Keratinocyte (primary cell): ENCODE measurements at regions not wholly inside any gene's neighbourhood (a gene's known extent, or its start where the extent isn't known, plus 50 kb on each side); places are given as distances from the start of the nearest gene placed in this dataset.

Source experiments
- DNase-seq: peaks from one replicate; pipeline ENCODE4 v3.0.0-alpha.2; 2011; ENCODE audit warnings: low read depth, missing footprints, low spot score
- FAIRE-seq: peaks from 2 replicates; lab custom pipeline; 2011; peaks lifted over from hg19 to GRCh38; lab: Jason Lieb, UNC
- H2AFZ ChIP-seq: 2 replicates; pipeline ENCODE4 v1.6.0; 2012; ENCODE audit warnings: low read length, control low read depth, inconsistent platforms; ENCODE audit not compliant: control insufficient read depth
- H3K27ac ChIP-seq: 2 replicates; pipeline ENCODE4 v1.5.1; 2011; ENCODE audit warnings: low read length; ENCODE audit not compliant: control insufficient read depth, insufficient read depth
- H3K27me3 ChIP-seq: 3 replicates; pipeline ENCODE4 v1.6.0; 2011; ENCODE audit warnings: low read length; ENCODE audit not compliant: control insufficient read depth, insufficient read depth; ENCODE audit errors: extremely low read depth
- H3K36me3 ChIP-seq, 2 experiments: 2 replicates in 1 of 2; 3 replicates in 1 of 2; pipeline ENCODE4 v1.5.1; 2011; ENCODE audit warnings: low read length in 2 of 2, mild to moderate bottlenecking in 1 of 2; ENCODE audit not compliant: control insufficient read depth in 2 of 2, insufficient read depth in 2 of 2; ENCODE audit errors: extremely low read depth in 1 of 2
- H3K4me1 ChIP-seq: 3 replicates; pipeline ENCODE4 v1.5.1; 2011; ENCODE audit warnings: low read length; ENCODE audit not compliant: control insufficient read depth, insufficient read depth; ENCODE audit errors: extremely low read depth
- H3K4me2 ChIP-seq: 3 replicates; pipeline ENCODE4 v1.6.0; 2011; ENCODE audit warnings: low read depth, low read length; ENCODE audit not compliant: control insufficient read depth, insufficient read depth; ENCODE audit errors: extremely low read depth
- H3K4me3 ChIP-seq, 3 experiments: fragments of 200-600 bp in 1 of 3; sonication (generic) in 1 of 3; 2 replicates in 2 of 3; 3 replicates in 1 of 3; pipeline ENCODE4 v1.5.1; 2011 to 2016; ENCODE audit warnings: low read length in 3 of 3, mild to moderate bottlenecking in 3 of 3, control low read depth in 2 of 3, inconsistent platforms in 1 of 3, low read depth in 1 of 3, mixed read lengths in 1 of 3, mixed run types in 1 of 3, moderate library complexity in 1 of 3; ENCODE audit not compliant: control insufficient read depth in 2 of 3, insufficient read depth in 2 of 3; ENCODE audit errors: extremely low read depth in 1 of 3
- H3K79me2 ChIP-seq: 2 replicates; pipeline ENCODE4 v1.6.0; 2012; ENCODE audit warnings: low read length; ENCODE audit not compliant: control insufficient read depth, insufficient read depth
- H3K9ac ChIP-seq: 3 replicates; pipeline ENCODE4 v1.6.0; 2011; ENCODE audit warnings: low read length; ENCODE audit not compliant: control insufficient read depth, insufficient read depth; ENCODE audit errors: extremely low read depth
- H3K9me1 ChIP-seq: 3 replicates; pipeline ENCODE4 v1.6.0; 2011; ENCODE audit warnings: low read length; ENCODE audit not compliant: control insufficient read depth, insufficient read depth; ENCODE audit errors: extremely low read depth
- H3K9me3 ChIP-seq: 2 replicates; pipeline ENCODE4 v1.5.1; 2012; ENCODE audit warnings: low read depth, low read length; ENCODE audit not compliant: control insufficient read depth
- H4K20me1 ChIP-seq: 3 replicates; pipeline ENCODE4 v1.6.0; 2011; ENCODE audit warnings: low read length; ENCODE audit not compliant: control insufficient read depth, insufficient read depth; ENCODE audit errors: extremely low read depth
- EZH2 ChIP-seq: IDR thresholded peaks from one replicate; pipeline ENCODE4 v1.6.1; 2012; ENCODE audit warnings: inconsistent platforms, mild to moderate bottlenecking, low read length, moderate library complexity
- dilution Hi-C: fragments of 300-500 bp; cut with MboI; formaldehyde crosslinking; loops from one replicate; pipeline ENCODE4 v1.7.0; 2020; ENCODE audit warnings: low sequenced_read_pairs; ENCODE audit not compliant: extremely low pct_ligation_motif_present
- TF ChIP-seq, protein P1 (sequence below), 3 experiments: IDR thresholded peaks in 1 of 3; conservative IDR thresholded peaks in 1 of 3; optimal IDR thresholded peaks in 1 of 3; 2 replicates in 2 of 3; 3 replicates in 1 of 3; pipeline versions ENCODE3 to v1.5.1; 2011; ENCODE audit warnings: low read length in 3 of 3, mild to moderate bottlenecking in 3 of 3, moderate library complexity in 2 of 3, control low read depth in 1 of 3, inconsistent platforms in 1 of 3; ENCODE audit not compliant: insufficient read depth in 2 of 3; ENCODE audit errors: extremely low read depth in 1 of 3

DNA sequence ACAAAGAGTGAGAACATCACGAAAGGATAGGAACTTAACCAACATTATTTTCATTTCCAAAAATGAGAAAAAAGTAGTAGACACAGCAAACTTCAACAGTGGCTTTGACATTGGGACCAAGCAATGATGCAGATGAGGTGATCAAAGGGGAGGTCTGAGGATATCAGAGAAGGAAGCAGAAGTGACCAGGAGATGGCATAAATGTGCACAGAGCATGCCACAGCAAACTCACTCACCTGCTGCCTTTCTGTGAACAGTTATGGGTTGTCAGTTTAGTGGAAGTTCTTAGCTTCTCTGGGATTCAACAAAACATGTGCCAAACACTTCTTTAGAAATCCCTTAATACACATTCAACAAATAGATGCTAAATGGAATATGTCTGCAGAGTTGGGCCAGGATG is 290.1 kb downstream of the PLPP3 start:
- no peaks in the 10 kb centered on the region for H3K79me2 ChIP-seq
- no peaks in the 10 kb centered on the region for H3K27me3 ChIP-seq
- no peak overlapping the region for H2AFZ ChIP-seq
- H3K9ac ChIP-seq, result no peak overlapping the region
- dilution Hi-C loops, result no loop called here
- H3K36me3 ChIP-seq, result no peaks in the 10 kb centered on the region
- no peaks in the 10 kb centered on the region for H3K9me1 ChIP-seq
- no peak for FAIRE-seq
- H3K27ac ChIP-seq, result no peak overlapping the region
- no peaks in the 10 kb centered on the region for H3K9me3 ChIP-seq
- H4K20me1 ChIP-seq, result no peaks in the 10 kb centered on the region
- H3K4me3 ChIP-seq, result no peak overlapping the region
- no peak for TF ChIP-seq EZH2
- TF ChIP-seq, protein P1, sequence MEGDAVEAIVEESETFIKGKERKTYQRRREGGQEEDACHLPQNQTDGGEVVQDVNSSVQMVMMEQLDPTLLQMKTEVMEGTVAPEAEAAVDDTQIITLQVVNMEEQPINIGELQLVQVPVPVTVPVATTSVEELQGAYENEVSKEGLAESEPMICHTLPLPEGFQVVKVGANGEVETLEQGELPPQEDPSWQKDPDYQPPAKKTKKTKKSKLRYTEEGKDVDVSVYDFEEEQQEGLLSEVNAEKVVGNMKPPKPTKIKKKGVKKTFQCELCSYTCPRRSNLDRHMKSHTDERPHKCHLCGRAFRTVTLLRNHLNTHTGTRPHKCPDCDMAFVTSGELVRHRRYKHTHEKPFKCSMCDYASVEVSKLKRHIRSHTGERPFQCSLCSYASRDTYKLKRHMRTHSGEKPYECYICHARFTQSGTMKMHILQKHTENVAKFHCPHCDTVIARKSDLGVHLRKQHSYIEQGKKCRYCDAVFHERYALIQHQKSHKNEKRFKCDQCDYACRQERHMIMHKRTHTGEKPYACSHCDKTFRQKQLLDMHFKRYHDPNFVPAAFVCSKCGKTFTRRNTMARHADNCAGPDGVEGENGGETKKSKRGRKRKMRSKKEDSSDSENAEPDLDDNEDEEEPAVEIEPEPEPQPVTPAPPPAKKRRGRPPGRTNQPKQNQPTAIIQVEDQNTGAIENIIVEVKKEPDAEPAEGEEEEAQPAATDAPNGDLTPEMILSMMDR (optimal IDR thresholded peaks at IDR 0.05 in 1 of 3, IDR thresholded peaks at IDR 0.05 in 1 of 3, conservative IDR thresholded peaks at IDR 0.05 in 1 of 3; ENCODE audit: extremely low read depth in 1 of 3, insufficient read depth in 2 of 3, low read length in 3 of 3), result peak in 1 of 3 experiments; percentile 31
- no peaks in the 10 kb centered on the region for H3K4me1 ChIP-seq
- H3K4me2 ChIP-seq, result no peak overlapping the region
- DNase-seq, result no peak

DNA sequence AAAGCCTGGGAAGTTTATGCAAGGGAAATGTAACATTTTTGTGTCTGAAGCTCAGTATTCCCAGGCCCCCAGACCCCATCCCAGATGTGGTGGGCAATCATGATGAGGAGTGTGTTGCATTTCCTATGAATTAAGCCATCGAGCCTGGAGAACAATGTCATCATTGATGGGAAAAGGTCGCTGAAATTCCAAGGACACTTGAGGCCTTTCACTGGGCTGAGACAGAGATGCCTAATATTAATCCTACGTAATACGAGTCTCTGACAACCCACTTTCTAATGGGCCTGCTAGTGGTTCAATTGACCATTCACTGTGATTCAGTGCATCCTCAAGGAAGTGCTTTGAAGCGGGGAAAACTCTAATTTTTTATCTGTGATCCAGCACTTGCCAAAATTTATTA is 291.6 kb downstream of the PLPP3 start:
- Histone ChIP-seq H3K27me3 (no peaks in the 10 kb centered on the region), H2AFZ (no peak overlapping the region), H3K36me3 (no peaks in the 10 kb centered on the region), H3K9me3 (no peaks in the 10 kb centered on the region), H3K4me2 (no peak overlapping the region), H3K79me2 (no peaks in the 10 kb centered on the region), H3K9me1 (no peaks in the 10 kb centered on the region), H3K4me3 (no peak overlapping the region), H3K4me1 (no peaks in the 10 kb centered on the region), H3K9ac (no peak overlapping the region), H3K27ac (no peak overlapping the region), H4K20me1 (no peaks in the 10 kb centered on the region)
- dilution Hi-C loops, result no loop called here
- TF ChIP-seq EZH2, result no peak
- TF ChIP-seq, protein P1 (optimal IDR thresholded peaks at IDR 0.05 in 1 of 3, IDR thresholded peaks at IDR 0.05 in 1 of 3, conservative IDR thresholded peaks at IDR 0.05 in 1 of 3; ENCODE audit: extremely low read depth in 1 of 3, insufficient read depth in 2 of 3, low read length in 3 of 3), result no peak
- no peak for DNase-seq
- no peak for FAIRE-seq
